Right atrium auricular region (tissue), 2 donors: ENCODE measurements at regions not wholly inside any gene's neighbourhood (a gene's known extent, or its start where the extent isn't known, plus 50 kb on each side); places are given as distances from the start of the nearest gene placed in this dataset.
A peak's percentile ranks its signal among the peaks of the same experiment; 100 is the strongest.

Source experiments
- DNase-seq: peaks from one replicate; pipeline ENCODE4 v3.0.0-alpha.2; 2019; ENCODE audit warnings: low spot score
- H3K27ac ChIP-seq, 2 donors: fragments of 200-600 bp; sonication (generic); 1 replicate in 1 of 2; 2 replicates in 1 of 2; pipeline ENCODE4 v1.5.1; 2016 to 2019
- H3K27me3 ChIP-seq, 2 donors: fragments of 200-600 bp; sonication (generic); one replicate each; pipeline versions ENCODE4 v1.5.1 to v1.6.0; 2017 to 2019
- H3K36me3 ChIP-seq: fragments of 200-600 bp; sonication (generic); one replicate; pipeline ENCODE4 v1.5.1; 2016
- H3K4me1 ChIP-seq, 2 donors: fragments of 200-600 bp; sonication (generic); one replicate each; pipeline versions ENCODE4 v1.5.1 to v1.6.0; 2017 to 2019
- H3K4me3 ChIP-seq, 2 donors: fragments of 200-600 bp; sonication (generic); 1 replicate in 1 of 2; 2 replicates in 1 of 2; pipeline ENCODE4 v1.5.1; 2017 to 2019; ENCODE audit warnings: mild to moderate bottlenecking in 1 of 2, moderate library complexity in 1 of 2
- H3K9me3 ChIP-seq, 2 donors: fragments of 200-600 bp; sonication (generic); one replicate each; pipeline ENCODE4 v1.5.1; 2019
- TF ChIP-seq, protein P1 (sequence below), 2 donors: fragments of 200-600 bp; sonication (generic); IDR thresholded peaks; one replicate each; pipeline ENCODE4 v1.5.1; 2019; ENCODE audit warnings: antibody characterized with exemption in 2 of 2

DNA sequence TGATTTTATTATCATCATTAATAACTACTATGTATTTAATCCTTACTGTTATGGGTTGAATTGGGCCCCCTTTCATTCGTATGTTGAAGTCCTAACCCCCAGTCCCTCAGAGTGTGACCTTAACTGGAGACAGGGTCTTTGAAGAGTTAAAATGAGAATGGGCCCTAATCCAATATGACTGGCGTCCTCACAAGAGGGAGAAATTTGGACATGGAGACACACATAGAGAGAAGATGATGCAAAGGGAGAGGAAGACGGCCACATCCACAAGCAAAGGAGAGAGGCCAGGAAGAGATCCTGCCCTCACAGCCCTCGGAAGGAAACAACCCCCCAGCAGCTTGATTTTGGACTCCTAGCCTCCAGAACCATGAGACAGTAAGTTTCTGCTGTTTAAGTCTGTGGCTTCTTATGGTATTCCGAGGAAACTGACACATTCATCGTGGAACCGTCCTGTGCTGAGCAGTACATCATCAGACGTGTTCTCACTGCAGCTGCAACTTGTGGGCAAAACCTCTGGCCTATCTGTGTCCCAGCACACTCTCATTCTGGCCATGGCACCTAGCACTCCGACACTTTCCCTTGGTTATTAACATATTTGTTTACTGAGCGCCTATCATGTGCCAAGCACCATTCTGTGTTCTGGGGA lies 127.6 kb downstream of the SLC38A6 start:
- peak overlapping the region in 1 of 2 donors; percentile 9 for H3K27ac ChIP-seq
- no peaks in the 10 kb centered on the region for H3K9me3 ChIP-seq
- no peaks in the 10 kb centered on the region for H3K36me3 ChIP-seq
- DNase-seq: no peak
- no peaks in the 10 kb centered on the region for H3K27me3 ChIP-seq
- TF ChIP-seq, protein P1, sequence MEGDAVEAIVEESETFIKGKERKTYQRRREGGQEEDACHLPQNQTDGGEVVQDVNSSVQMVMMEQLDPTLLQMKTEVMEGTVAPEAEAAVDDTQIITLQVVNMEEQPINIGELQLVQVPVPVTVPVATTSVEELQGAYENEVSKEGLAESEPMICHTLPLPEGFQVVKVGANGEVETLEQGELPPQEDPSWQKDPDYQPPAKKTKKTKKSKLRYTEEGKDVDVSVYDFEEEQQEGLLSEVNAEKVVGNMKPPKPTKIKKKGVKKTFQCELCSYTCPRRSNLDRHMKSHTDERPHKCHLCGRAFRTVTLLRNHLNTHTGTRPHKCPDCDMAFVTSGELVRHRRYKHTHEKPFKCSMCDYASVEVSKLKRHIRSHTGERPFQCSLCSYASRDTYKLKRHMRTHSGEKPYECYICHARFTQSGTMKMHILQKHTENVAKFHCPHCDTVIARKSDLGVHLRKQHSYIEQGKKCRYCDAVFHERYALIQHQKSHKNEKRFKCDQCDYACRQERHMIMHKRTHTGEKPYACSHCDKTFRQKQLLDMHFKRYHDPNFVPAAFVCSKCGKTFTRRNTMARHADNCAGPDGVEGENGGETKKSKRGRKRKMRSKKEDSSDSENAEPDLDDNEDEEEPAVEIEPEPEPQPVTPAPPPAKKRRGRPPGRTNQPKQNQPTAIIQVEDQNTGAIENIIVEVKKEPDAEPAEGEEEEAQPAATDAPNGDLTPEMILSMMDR (IDR thresholded peaks at IDR 0.05): no peak
- H3K4me3 ChIP-seq: no peak overlapping the region
- H3K4me1 ChIP-seq: peaks cover 0 to 31% of the 10 kb centered on the region in 2 donors

DNA sequence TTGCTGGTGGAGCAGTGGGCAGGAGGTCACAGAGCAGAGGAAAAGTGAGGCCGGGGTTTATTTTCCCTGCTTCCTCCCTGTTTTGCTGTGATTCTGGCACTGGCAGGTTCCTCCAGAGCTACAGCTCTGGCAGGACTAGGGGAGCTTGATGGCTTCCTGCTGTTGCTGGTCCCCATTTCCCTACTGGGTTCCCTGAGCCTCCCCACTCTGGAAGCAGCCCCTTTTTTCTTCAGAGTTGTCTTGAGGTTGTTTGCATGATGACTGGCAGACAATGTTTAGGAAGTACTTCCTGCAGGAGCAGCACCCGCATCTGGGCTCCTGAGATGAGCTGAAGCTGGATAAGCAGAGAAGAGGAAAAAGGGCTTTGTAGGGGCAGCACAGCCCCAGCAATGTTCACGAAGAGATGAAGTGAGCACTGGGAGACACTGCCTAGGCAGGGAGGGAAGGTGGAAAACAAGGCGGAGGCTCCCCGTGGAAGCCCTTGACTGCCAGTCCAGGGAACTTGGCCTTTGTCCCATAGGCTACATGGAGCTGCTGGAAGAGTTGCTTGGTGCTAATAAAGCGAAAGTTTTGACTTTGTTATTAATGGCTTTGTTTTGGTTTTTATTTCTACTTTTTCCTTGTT lies 126.9 kb downstream of the SLC38A6 start:
- Histone ChIP-seq H3K36me3 (no peaks in the 10 kb centered on the region), H3K9me3 (no peaks in the 10 kb centered on the region), H3K27me3 (no peaks in the 10 kb centered on the region), H3K27ac (peak overlapping the region in 1 of 2 donors; percentile 9), H3K4me1 (peaks cover 0 to 38% of the 10 kb centered on the region in 2 donors), H3K4me3 (no peak overlapping the region)
- TF ChIP-seq, protein P1 (IDR thresholded peaks at IDR 0.05): no peak
- DNase-seq: no peak

DNA sequence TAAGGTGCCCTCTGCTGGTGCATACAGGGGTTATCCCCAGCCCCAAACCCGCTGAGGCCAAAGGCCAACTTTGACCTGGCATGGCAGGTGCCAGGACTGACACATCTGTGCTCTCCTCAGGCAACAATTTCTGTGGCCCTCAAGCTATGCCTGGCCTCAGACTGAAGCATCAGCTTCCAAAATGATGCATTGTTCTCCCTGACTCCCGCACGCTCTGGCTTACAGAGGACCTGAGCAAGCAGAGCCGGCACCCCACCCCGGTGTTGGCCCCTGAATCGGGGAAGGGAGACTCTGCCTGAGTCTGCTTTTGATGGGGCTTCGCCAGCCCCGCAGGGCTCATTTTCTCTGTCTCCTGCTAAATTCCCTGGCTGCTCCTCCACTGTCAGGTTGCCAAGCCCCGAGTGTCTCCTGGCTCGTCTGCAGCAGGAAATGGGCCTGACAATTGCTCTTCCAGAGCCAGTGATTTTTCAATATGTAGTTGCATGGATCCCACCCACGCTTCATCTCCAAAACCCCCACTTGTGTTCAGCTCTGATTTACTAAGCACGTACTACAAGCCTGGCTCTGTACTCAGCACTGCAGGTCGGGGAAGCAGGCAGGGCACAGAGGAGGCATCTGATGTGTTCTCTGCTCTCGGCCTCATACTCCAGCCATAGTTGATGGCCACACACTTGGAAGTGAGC lies 126.1 kb downstream of the SLC38A6 start:
- no peak for DNase-seq
- Histone ChIP-seq H3K9me3 (no peaks in the 10 kb centered on the region), H3K36me3 (no peaks in the 10 kb centered on the region), H3K27me3 (no peaks in the 10 kb centered on the region), H3K4me1 (peaks cover 0 to 47% of the 10 kb centered on the region in 2 donors), H3K4me3 (no peak overlapping the region), H3K27ac (no peak overlapping the region)
- TF ChIP-seq, protein P1 (IDR thresholded peaks at IDR 0.05): no peak

DNA sequence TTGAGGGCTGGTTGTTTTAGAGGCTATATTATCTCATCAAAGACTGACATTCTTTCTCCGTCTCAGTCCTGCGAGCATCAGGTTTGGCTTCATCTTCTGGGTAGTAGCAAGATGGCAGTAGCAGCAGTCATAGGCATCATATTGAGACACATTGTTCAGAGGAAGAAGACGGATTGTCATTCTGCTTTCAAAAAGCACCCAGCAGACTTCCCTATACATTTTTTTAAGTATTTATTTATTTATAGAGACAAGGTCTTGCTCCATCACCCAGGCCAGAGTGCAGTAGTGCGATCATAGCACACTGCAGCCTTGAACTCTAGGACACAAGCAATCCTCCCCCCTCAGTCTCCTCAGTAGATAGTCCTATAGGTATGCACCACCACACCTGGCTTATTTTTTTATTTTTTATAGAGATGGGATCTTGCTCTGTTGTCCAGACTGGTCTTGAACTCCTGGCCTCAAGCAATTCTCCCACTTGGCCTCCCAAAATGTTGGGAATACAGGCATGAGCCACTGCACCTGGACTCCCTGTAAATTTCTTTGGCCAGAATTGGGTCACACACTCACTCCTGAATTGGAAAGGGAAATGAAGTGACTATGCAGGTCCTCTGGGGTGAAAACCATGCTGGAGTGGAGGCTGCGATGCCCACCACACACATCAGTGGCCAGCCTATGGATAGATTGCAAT lies 125.4 kb downstream of the SLC38A6 start:
- TF ChIP-seq, protein P1 (IDR thresholded peaks at IDR 0.05): no peak
- H3K36me3 ChIP-seq: no peaks in the 10 kb centered on the region
- peaks cover 0 to 50% of the 10 kb centered on the region in 2 donors for H3K4me1 ChIP-seq
- H3K27me3 ChIP-seq: no peaks in the 10 kb centered on the region
- no peak overlapping the region for H3K4me3 ChIP-seq
- H3K27ac ChIP-seq: no peak overlapping the region
- DNase-seq: no peak
- no peaks in the 10 kb centered on the region for H3K9me3 ChIP-seq

DNA sequence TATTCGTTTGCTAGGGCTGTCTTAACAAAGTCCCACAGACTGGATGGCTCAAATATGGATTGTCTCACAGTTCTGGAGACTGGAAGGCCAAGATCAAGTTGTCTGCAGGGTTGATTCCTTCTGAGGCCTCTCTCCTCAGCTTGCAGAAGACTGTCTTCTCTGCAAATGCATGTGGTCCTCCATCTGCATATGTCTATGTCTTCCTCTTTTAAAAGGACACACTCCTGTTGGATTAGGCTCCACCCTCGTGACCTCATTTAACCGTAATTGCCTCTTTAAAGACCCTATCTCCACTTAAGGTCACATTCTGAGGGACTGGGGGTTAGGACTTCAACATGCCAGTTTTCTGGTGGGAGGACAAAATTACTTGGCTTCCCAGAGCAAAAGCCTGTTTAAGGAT lies 123.3 kb downstream of the SLC38A6 start:
- Histone ChIP-seq H3K36me3 (no peaks in the 10 kb centered on the region), H3K4me1 (peaks cover 0 to 42% of the 10 kb centered on the region in 2 donors), H3K27ac (peak overlapping the region; percentile 75 to 76), H3K27me3 (no peaks in the 10 kb centered on the region), H3K4me3 (no peak overlapping the region), H3K9me3 (no peaks in the 10 kb centered on the region)
- no peak for DNase-seq
- TF ChIP-seq, protein P1 (IDR thresholded peaks at IDR 0.05): no peak
